8988T (cell line): ENCODE measurements at regions not wholly inside any gene's neighbourhood (a gene's known extent, or its start where the extent isn't known, plus 50 kb on each side); places are given as distances from the start of the nearest gene placed in this dataset.
"Not testable (repeated sequence)": the region's sequence is repeated elsewhere in the genome, so short reads cannot be mapped to it uniquely, and the experiment has no call there.

Source experiments
- DNase-seq: peaks from one replicate; pipeline ENCODE4 v3.0.0; 2011

GRCh38 chr3:110253794-110254193 is 817.8 kb upstream of the NECTIN3 start:
- DNase-seq: no peak

GRCh38 chr3:110254591-110254990 is 817.0 kb upstream of the NECTIN3 start:
- DNase-seq: no peak

- DNase-seq: no peak
Observed at GRCh38 chr3:110261141-110261540, 810.5 kb upstream of the NECTIN3 start.

- no peak for DNase-seq
Observed at GRCh38 chr3:110262896-110263295, 808.7 kb upstream of the NECTIN3 start.

- DNase-seq: no peak
Observed at GRCh38 chr3:110265302-110265701, 806.3 kb upstream of the NECTIN3 start.

GRCh38 chr3:110267304-110267845 is 804.2 kb upstream of the NECTIN3 start:
- DNase-seq: no peak

- no peak for DNase-seq
Observed at GRCh38 chr3:110272525-110272924, 799.1 kb upstream of the NECTIN3 start.

GRCh38 chr3:110291886-110292501 is 779.6 kb upstream of the NECTIN3 start:
- DNase-seq: no peak

GRCh38 chr3:110293660-110294059 is 778.0 kb upstream of the NECTIN3 start:
- no peak for DNase-seq

GRCh38 chr3:110296885-110297284 is 774.7 kb upstream of the NECTIN3 start:
- no peak for DNase-seq

GRCh38 chr3:110301781-110302180 is 769.8 kb upstream of the NECTIN3 start:
- DNase-seq: no peak

- no peak for DNase-seq
Observed at GRCh38 chr3:110307065-110307809, 764.4 kb upstream of the NECTIN3 start.

- DNase-seq: no peak
Observed at GRCh38 chr3:110311541-110311940, 760.1 kb upstream of the NECTIN3 start.

- no peak for DNase-seq
Observed at GRCh38 chr3:110314512-110315114, 757.0 kb upstream of the NECTIN3 start.

GRCh38 chr3:110318108-110318507 is 753.5 kb upstream of the NECTIN3 start:
- no peak for DNase-seq

- DNase-seq: no peak
Observed at GRCh38 chr3:110323349-110323748, 748.3 kb upstream of the NECTIN3 start.

- no peak for DNase-seq
Observed at GRCh38 chr3:110324171-110324705, 747.4 kb upstream of the NECTIN3 start.

- DNase-seq: no peak
Observed at GRCh38 chr3:110327870-110328269, 743.7 kb upstream of the NECTIN3 start.

- DNase-seq: not testable (repeated sequence)
Observed at GRCh38 chr3:110331562-110331961, 740.1 kb upstream of the NECTIN3 start.

GRCh38 chr3:110332629-110333028 is 739.0 kb upstream of the NECTIN3 start:
- DNase-seq: no peak

GRCh38 chr3:110341047-110341446 is 730.6 kb upstream of the NECTIN3 start:
- DNase-seq: no peak

GRCh38 chr3:110343376-110343775 is 728.2 kb upstream of the NECTIN3 start:
- no peak for DNase-seq

GRCh38 chr3:110343945-110344344 is 727.7 kb upstream of the NECTIN3 start:
- DNase-seq: no peak

- DNase-seq: no peak
Observed at GRCh38 chr3:110344487-110344886, 727.1 kb upstream of the NECTIN3 start.
